Activated CD8-positive, alpha-beta memory T cell treated with anti-CD3 and anti-CD28 coated beads for 4 hours (primary cell): ENCODE measurements at regions not wholly inside any gene's neighbourhood (a gene's known extent, or its start where the extent isn't known, plus 50 kb on each side); places are given as distances from the start of the nearest gene placed in this dataset.

Experiments
- DNase-seq, 2 donors: peaks; one replicate each; pipeline ENCODE4 v3.0.0-alpha.2; 2020; ENCODE audit warnings: low read depth in 2 of 2

GRCh38 chr2:41061356-41061755 lies 609.5 kb upstream of the SLC8A1 start:
- DNase-seq, result no peak

GRCh38 chr2:41062336-41062735 lies 610.4 kb upstream of the SLC8A1 start:
- DNase-seq, result no peak

DNA sequence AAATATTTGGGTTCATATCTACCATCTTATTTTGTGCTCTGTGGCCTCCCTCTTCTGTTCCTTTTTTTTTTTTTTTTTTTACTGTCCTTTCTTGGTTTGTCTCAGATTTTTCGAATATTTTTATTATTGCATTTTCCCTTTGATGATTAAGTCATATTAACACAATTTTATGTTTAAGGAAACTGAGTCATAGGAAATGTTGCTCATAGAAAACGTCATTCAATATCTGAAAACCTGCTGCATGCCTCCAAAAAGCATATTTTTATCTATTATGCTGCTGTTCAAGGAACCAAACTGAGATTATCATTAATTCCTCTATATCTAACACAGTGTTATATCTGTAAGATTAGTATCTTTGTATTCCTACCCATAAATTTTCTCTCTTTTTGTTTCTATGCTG lies 614.3 kb upstream of the SLC8A1 start:
- no peak for DNase-seq

DNA sequence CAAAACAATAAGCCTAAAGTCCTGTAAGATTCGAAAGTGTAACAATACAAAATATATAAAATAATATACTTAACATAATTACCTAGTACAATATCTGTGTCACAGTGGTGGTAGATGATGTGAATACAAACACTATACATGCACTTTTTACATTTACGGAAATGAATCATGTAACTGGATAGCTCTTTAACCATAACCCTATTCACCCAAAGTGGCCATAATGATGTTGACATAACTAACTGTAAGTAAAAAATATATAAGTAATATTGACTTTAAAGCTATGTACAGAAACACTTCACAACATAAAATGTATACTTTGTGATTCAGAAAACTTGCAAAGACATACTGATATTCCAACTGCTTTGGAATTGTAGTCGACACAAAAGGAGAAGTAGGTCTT lies 616.9 kb upstream of the SLC8A1 start:
- DNase-seq, result no peak

- no peak for DNase-seq
Observed at GRCh38 chr2:41078341-41078740, 626.5 kb upstream of the SLC8A1 start.

- no peak for DNase-seq
Observed at GRCh38 chr2:41079011-41079410, 627.1 kb upstream of the SLC8A1 start.

DNA sequence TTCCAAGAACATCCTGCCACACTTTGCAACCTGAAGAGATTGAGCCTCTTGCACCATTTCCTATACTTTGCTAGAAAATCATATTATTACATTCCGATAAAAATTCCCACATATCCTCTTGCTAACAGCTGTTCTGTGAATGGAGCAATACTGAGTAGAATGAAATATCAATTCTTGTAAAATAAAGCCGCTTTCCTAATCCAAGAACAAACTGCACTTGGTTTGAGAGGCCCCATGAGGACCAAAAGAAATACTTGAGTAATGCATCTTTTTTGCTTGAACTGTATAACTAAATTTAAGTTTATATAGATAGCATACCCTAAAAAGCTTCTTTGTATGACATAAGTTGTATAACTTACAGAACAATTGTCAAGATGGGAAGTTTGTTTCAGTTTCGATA lies 632.4 kb upstream of the SLC8A1 start:
- no peak for DNase-seq

GRCh38 chr2:41087946-41088345 lies 636.1 kb upstream of the SLC8A1 start:
- no peak for DNase-seq

DNA sequence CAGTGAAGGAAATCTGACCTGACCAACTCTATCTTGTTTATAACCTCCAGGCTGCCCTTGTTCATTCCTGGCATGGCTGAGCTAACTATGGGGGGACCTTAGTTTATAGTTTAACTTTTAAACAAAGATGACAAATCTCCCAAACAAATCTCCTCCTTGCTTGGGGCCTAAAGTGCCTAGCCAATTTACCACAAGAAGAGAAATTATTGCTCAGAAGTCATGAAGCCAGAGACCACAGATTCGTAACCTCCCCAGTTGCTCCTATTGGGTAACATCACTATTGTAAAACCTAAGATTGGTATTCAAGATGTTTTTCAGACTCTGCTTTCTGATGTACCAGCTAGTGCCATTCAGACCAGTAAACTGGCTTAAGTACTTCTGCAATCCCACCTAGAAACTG lies 649.4 kb upstream of the SLC8A1 start:
- no peak for DNase-seq

DNA sequence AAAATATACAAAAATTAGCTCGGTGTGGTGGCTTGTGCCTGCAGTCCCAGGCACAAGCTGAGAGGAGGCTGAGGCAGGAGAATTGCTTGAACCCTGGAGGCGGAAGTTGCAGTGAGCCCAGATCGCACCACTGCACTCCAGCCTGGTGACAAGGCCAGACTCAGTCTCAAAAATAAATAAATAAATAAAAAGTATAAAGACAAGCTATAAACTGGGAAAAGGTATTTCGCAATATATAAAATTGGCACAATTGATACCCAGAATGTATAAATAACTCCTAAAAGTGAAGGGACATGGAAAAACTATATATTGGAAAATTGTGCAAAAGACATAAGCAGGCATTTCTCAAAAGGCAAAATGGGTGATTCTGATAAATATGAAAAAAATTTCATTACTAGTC lies 657.9 kb upstream of the SLC8A1 start:
- DNase-seq, result no peak

- no peak for DNase-seq
Observed at GRCh38 chr2:41111836-41112627, 660.1 kb upstream of the SLC8A1 start.

DNA sequence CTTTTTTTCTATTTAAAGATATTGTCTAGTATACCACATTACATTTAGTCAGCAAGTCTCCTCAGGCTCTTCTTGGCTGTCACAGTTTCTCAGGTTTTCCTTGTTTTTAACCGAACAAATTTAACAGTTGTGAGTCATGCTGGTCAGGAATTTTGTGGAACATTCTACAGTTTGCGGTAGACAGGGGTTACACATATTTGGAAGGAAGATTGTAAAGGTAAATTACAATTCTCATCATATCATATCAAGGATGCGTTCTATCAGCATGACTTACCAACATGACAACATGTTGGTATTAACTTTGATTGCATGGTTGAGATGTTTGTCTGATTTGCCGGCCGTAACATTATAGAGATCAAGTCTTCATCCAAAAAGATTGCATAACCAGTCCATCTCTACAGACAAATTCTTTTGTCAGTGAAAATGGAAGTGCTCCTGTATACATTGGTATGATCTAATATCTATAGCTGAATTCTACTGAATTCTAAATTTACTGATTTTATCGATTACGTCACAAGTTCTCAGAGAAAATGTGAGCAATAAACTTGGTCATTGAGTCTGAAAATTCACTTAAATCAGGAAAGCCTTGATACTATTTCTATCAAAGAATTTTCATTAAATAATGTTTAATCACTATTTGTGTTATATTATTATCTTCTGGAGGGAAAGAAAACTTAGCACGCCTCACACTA lies 664.4 kb upstream of the SLC8A1 start:
- no peak for DNase-seq

DNA sequence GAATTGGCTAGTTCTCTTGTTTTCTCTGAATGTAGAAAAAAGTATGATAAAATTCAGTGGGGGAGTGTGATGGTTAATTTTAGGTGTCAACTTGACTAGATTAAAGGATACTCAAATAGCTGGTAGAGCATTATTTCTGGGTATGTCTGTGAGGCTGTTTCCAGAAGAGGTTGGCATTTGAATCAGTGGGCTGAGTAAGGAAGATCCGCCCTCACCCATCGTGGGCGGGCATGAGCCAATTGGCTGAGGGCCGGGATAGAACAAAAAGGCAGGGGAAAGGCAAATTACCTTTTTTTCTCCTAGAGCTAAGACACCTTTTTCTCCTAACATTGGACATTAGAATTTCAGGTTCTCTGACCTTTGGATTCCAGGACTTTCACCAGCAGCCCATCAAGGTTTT lies 667.6 kb upstream of the SLC8A1 start:
- no peak for DNase-seq

DNA sequence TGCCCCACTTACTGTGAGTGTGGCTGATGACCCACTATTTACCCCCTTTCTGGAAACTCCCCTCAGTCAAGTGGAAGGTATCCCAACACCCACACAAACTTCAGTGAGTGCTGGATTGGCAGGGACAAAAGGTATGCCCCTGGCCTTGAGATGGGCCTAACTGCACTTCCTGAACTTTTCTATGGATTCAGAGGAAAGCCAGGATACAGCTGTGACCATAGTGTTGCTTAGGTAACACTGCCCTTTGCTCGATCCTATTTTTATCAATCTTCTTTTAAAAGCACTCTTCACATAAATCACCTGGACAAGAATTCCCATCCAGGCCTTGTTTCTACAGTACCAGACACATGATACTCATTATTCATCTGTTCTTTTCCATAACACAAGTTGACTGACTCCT lies 671.5 kb upstream of the SLC8A1 start:
- no peak for DNase-seq

GRCh38 chr2:41127351-41127750 lies 675.5 kb upstream of the SLC8A1 start:
- DNase-seq, result no peak

DNA sequence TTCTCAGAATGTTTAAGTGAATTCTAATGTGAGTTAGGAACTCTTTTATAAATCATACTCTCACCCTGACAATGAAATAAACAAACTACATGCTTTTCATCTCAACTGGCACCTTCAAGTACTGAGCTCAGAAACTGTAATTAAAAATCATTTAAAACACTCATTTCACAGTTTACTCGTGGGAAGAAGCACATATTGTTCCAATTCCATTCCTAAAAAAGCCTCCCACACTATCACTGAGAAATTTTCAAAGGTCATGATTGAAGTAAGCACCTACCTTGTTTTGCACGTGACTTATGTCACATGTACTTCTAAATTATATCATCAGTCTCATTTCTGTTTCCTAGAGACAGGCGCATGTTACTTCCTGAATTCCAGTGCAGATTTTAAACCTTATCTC lies 678.1 kb upstream of the SLC8A1 start:
- no peak for DNase-seq

- DNase-seq, result no peak
Observed at GRCh38 chr2:41137031-41137430, 685.1 kb upstream of the SLC8A1 start.

GRCh38 chr2:41141146-41141791 lies 689.4 kb upstream of the SLC8A1 start:
- DNase-seq, result no peak

- no peak for DNase-seq
Observed at GRCh38 chr2:41142478-41142877, 690.6 kb upstream of the SLC8A1 start.

DNA sequence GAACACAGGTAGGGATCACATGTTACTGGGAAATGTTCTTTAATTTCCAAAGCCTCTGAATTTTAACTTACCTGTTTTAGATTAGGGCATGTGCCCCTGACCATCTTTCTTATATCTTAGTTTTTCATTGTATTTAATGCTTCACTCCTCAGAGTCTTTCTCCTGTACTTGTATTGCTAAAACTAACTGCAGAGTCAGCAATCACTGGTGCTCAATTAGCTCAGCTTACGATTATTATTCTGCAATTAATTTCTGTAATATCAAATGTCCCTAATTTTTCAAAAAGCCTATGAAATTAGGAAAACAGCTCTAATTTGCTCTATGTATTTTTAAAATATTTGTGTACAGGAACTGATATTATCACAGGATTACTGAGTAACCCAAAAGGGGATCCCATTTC lies 693.2 kb upstream of the SLC8A1 start:
- DNase-seq, result no peak

DNA sequence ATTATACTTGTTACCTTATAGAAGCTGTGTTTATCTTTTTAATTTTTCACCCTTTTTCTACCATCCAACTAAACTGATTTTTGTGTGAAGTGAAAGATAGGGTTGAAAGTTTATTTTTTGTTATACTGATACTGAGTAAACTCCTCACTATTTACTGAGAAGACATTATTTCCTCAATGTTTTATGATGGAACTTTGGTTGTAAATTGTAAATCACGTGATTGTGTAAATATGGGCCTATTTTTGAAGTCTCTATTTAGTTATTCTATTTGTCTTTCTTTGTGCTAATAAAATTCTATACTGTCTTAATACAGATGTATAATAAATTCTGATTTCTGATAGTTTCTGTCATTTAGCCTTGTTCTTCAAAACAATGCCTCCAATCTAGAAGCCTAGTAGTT lies 697.2 kb upstream of the SLC8A1 start:
- DNase-seq, result no peak

- DNase-seq, result no peak
Observed at GRCh38 chr2:41151746-41152145, 699.9 kb upstream of the SLC8A1 start.

GRCh38 chr2:41152318-41152717 lies 700.4 kb upstream of the SLC8A1 start:
- DNase-seq, result no peak
